NOMO-1 (cell line): ENCODE measurements at regions not wholly inside any gene's neighbourhood (a gene's known extent, or its start where the extent isn't known, plus 50 kb on each side); places are given as distances from the start of the nearest gene placed in this dataset.

Source experiments
- DNase-seq, 2 experiments: peaks; one replicate each; lab custom pipeline; 2025; ENCODE audit not compliant: unreplicated experiment in 2 of 2; lab: John Stamatoyannopoulos, UW

- DNase-seq, result no peak
These were observed 154.3 kb downstream of the PHF2 start for GRCh38 chr9:93730648-93731047.

GRCh38 chr9:93730217-93730616 lies 153.8 kb downstream of the PHF2 start:
- DNase-seq, result no peak
